ENCODE measurements at regions not wholly inside any gene's neighbourhood (a gene's known extent, or its start where the extent isn't known, plus 50 kb on each side); places are given as distances from the start of the nearest gene placed in this dataset.
A peak's percentile ranks its signal among the peaks of the same experiment; 100 is the strongest.

GRCh38 chr13:40017662-40018262 lies 362.3 kb downstream of the COG6 start:
- no peak overlapping the region for H3K4me3 Mint-ChIP-seq
- no peak overlapping the region for H3K27ac ChIP-seq (ENCODE audit: low read depth, low read length)
- peaks cover 2 to 3% of the 10 kb centered on the region in 2 donors for H3K27me3 Mint-ChIP-seq
- H3K9me3 ChIP-seq (ENCODE audit: low read length): no peaks in the 10 kb centered on the region
- no peaks in the 10 kb centered on the region for H3K4me1 ChIP-seq (ENCODE audit: insufficient read depth, low read length)
- H3K36me3 ChIP-seq (ENCODE audit: insufficient read depth, low read length): no peaks in the 10 kb centered on the region
- H3K9me3 Mint-ChIP-seq: no peaks in the 10 kb centered on the region
- ChIA-PET CTCF (interaction anchor here (1.1 kb wide), 1 partner anchor 52 kb away, joined by 4 read pairs; no protein-coding TSS in a partner anchor), POLR2A (no interaction called here)
- no peaks in the 10 kb centered on the region for H3K4me1 Mint-ChIP-seq
- no peak for DNase-seq
- peaks cover 0 to 5% (median 0%) of the 10 kb centered on the region in 3 donors for H3K36me3 Mint-ChIP-seq
- no peak overlapping the region for H3K4me3 ChIP-seq (ENCODE audit: low read length)
- H3K27ac Mint-ChIP-seq: no peak overlapping the region
- no peaks in the 10 kb centered on the region for H3K27me3 ChIP-seq (ENCODE audit: insufficient read depth, low read length, poor library complexity, severe bottlenecking)

DNA sequence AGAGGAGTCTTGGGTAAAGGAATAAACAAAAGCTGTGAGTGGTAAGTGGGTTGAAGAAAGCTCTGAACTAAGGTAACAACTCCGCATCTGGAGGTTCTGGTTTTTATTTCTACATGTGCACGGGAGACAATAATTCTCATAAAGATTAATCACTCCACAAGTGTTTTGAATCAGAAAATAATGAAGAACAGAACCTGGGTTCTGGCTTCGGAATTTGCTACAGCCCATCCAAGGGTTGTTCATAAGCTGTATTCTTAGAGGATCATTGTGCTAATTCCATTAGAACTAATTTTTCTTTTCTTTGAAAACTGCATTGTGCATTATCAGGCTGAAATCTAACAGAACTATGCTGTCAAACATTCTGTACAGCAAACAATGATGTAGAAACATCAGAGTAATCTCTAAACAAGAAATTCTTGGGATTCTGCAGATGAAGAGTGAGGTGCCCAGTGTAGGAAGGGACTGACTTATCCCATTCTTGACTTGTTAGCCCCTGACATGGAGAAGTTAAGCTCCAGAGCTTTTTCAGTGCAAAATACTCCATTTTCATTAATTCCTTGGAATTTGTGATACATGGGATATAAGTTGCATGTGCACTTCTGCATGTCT lies 368.2 kb downstream of the COG6 start:
- Mint-ChIP-seq H3K9me3 (no peaks in the 10 kb centered on the region), H3K4me1 (peaks cover 12 to 22% (median 16%) of the 10 kb centered on the region in 3 donors), H3K27ac (no peak overlapping the region), H3K27me3 (peaks cover 0 to 2% of the 10 kb centered on the region in 2 donors), H3K4me3 (no peak overlapping the region), H3K36me3 (no peaks in the 10 kb centered on the region)
- H3K27ac ChIP-seq (ENCODE audit: low read depth, low read length): no peak overlapping the region
- no peaks in the 10 kb centered on the region for H3K27me3 ChIP-seq (ENCODE audit: insufficient read depth, low read length, poor library complexity, severe bottlenecking)
- ChIA-PET POLR2A (no interaction called here), CTCF (interaction anchor here (1.4 kb wide), 1 partner anchor 37 kb away, joined by 3 read pairs; no protein-coding TSS in a partner anchor)
- peaks cover 9% of the 10 kb centered on the region for H3K4me1 ChIP-seq (ENCODE audit: insufficient read depth, low read length)
- no peak overlapping the region for H3K4me3 ChIP-seq (ENCODE audit: low read length)
- H3K9me3 ChIP-seq (ENCODE audit: low read length): no peaks in the 10 kb centered on the region
- no peak for DNase-seq
- H3K36me3 ChIP-seq (ENCODE audit: insufficient read depth, low read length): no peaks in the 10 kb centered on the region

- H3K9me3 Mint-ChIP-seq: no peaks in the 10 kb centered on the region
- Histone ChIP-seq H3K27ac (ENCODE audit: low read depth, low read length) (no peak overlapping the region), H3K9me3 (ENCODE audit: low read length) (no peaks in the 10 kb centered on the region), H3K4me1 (ENCODE audit: insufficient read depth, low read length) (peaks cover 9% of the 10 kb centered on the region), H3K36me3 (ENCODE audit: insufficient read depth, low read length) (no peaks in the 10 kb centered on the region), H3K27me3 (ENCODE audit: insufficient read depth, low read length, poor library complexity, severe bottlenecking) (no peaks in the 10 kb centered on the region), H3K4me3 (ENCODE audit: low read length) (no peak overlapping the region)
- H3K4me1 Mint-ChIP-seq: peaks cover 12 to 22% (median 16%) of the 10 kb centered on the region in 3 donors
- POLR2A ChIA-PET: no interaction called here
- no peaks in the 10 kb centered on the region for H3K36me3 Mint-ChIP-seq
- peak overlapping the region in 1 of 7 donors; percentile 3 for H3K4me3 Mint-ChIP-seq
- no peak for DNase-seq
- H3K27me3 Mint-ChIP-seq: peaks cover 0 to 2% of the 10 kb centered on the region in 2 donors
- peak overlapping the region in 5 of 8 donors; percentile 3 to 58 (median 47) for H3K27ac Mint-ChIP-seq
- CTCF ChIA-PET: no interaction called here
Measured at GRCh38 chr13:40024204-40024966, 368.9 kb downstream of the COG6 start.

DNA sequence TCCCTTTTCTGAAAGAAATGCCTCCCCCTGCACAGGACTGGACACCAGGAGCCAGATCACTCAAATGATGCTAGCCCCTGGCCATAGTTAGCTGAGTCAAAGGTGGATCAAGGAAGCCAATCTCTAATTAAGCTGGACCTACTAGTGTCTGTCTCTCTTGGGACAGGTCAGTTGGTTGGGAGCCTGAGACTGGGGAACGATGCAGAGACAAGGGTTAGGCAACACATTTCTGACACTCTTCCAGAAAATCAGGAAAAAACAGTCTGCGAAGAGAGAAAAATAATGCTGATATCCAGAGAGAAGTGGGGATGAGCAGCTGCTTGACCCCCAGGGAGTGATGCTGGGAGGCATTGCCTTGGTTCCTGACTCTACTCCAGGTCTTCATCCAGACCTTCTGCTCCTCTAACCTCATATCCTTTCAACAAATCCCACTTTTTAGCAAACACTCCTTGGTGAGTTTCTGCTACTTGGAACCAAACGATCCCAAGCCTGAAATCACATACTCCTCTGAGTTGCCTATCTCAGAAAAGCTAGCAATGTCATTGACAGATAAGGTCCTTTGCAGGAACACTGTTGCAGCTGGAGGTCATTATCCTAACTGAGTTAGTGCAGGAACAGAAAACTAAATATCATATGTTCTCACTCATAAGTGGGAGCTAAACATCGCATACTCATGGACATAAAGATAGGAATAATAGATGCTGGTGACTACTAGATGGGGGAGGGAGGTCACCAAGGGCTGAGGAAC lies 369.7 kb downstream of the COG6 start:
- Histone ChIP-seq H3K27ac (ENCODE audit: low read depth, low read length) (no peak overlapping the region), H3K4me3 (ENCODE audit: low read length) (no peak overlapping the region), H3K27me3 (ENCODE audit: insufficient read depth, low read length, poor library complexity, severe bottlenecking) (no peaks in the 10 kb centered on the region), H3K36me3 (ENCODE audit: insufficient read depth, low read length) (no peaks in the 10 kb centered on the region), H3K9me3 (ENCODE audit: low read length) (no peaks in the 10 kb centered on the region), H3K4me1 (ENCODE audit: insufficient read depth, low read length) (peaks cover 9% of the 10 kb centered on the region)
- ChIA-PET POLR2A (interaction anchor here (0.6 kb wide), 1 partner anchor 12 kb away, joined by 3 read pairs; no protein-coding TSS in a partner anchor), CTCF (no interaction called here)
- H3K27me3 Mint-ChIP-seq: peaks cover 0 to 2% of the 10 kb centered on the region in 2 donors
- no peaks in the 10 kb centered on the region for H3K9me3 Mint-ChIP-seq
- H3K36me3 Mint-ChIP-seq: no peaks in the 10 kb centered on the region
- DNase-seq: no peak
- peak overlapping the region in 1 of 7 donors; percentile 3 for H3K4me3 Mint-ChIP-seq
- H3K4me1 Mint-ChIP-seq: peaks cover 12 to 22% (median 16%) of the 10 kb centered on the region in 3 donors
- peak overlapping the region in 5 of 8 donors; percentile 3 to 78 (median 48) for H3K27ac Mint-ChIP-seq

DNA sequence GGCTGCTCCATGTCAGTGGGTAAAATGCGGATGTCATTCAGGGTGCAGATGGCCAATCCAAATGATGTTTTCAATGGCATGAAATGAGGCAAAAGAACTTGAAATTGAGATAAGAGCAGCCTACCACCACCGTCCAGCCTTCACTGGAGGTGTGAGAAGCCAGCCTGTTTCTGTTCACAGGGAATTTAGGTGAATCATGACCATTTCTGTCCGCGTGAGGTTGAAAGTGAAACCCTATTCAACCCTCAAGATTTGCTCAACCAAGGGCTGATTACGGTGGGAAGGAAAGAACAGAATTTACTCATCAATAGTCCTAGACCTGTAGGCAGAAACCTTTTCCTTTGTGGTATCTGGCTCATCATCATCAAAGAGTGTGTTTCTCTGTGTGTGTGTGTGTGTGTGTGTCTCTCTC lies 370.7 kb downstream of the COG6 start:
- peak overlapping the region; percentile 29 for H3K4me3 ChIP-seq (ENCODE audit: low read length)
- peak overlapping the region; percentile 17 to 85 (median 77) for H3K4me3 Mint-ChIP-seq
- POLR2A ChIA-PET: no interaction called here

DNA sequence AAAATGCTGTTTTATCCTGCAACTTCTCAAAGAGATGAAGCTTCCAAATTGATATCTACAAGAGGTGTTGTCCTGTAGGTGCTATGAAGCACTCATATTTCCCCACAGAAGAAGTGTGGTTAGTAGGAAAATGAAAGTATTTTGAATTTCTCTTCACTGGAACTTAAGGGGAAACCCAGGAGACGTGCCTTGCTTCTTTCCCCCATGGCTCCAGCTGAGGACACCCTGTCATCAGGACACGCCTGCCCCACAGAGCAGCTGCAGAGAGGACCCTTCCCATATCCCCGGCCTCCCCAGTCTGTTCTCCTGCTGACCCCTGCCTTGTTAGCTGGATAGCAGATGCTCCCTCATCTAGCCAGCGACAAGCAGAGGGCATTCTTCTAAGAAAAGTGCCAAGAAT lies 371.3 kb downstream of the COG6 start:
- Histone ChIP-seq H3K27ac (ENCODE audit: low read depth, low read length) (no peak overlapping the region), H3K36me3 (ENCODE audit: insufficient read depth, low read length) (no peaks in the 10 kb centered on the region), H3K4me1 (ENCODE audit: insufficient read depth, low read length) (peaks cover 9% of the 10 kb centered on the region), H3K9me3 (ENCODE audit: low read length) (no peaks in the 10 kb centered on the region), H3K4me3 (ENCODE audit: low read length) (no peak overlapping the region), H3K27me3 (ENCODE audit: insufficient read depth, low read length, poor library complexity, severe bottlenecking) (no peaks in the 10 kb centered on the region)
- Mint-ChIP-seq H3K4me3 (peak overlapping the region; percentile 17 to 85 (median 75)), H3K36me3 (no peaks in the 10 kb centered on the region), H3K27me3 (peaks cover 0 to 2% of the 10 kb centered on the region in 2 donors), H3K4me1 (peaks cover 12 to 22% (median 16%) of the 10 kb centered on the region in 3 donors), H3K9me3 (no peaks in the 10 kb centered on the region), H3K27ac (peak overlapping the region in 5 of 8 donors; percentile 61 to 91 (median 64))
- DNase-seq: no peak
- POLR2A ChIA-PET: no interaction called here
- CTCF ChIA-PET: no interaction called here

More for the DNA sequence above, 370.7 kb downstream of the COG6 start:
- peaks cover 0 to 2% of the 10 kb centered on the region in 2 donors for H3K27me3 Mint-ChIP-seq
- DNase-seq: peak in 3 of 5 donors; percentile 9 to 42 (median 11)
- Histone ChIP-seq H3K36me3 (ENCODE audit: insufficient read depth, low read length) (no peaks in the 10 kb centered on the region), H3K27me3 (ENCODE audit: insufficient read depth, low read length, poor library complexity, severe bottlenecking) (no peaks in the 10 kb centered on the region), H3K4me1 (ENCODE audit: insufficient read depth, low read length) (peaks cover 9% of the 10 kb centered on the region), H3K27ac (ENCODE audit: low read depth, low read length) (no peak overlapping the region), H3K9me3 (ENCODE audit: low read length) (no peaks in the 10 kb centered on the region)
- no peaks in the 10 kb centered on the region for H3K9me3 Mint-ChIP-seq
- H3K4me1 Mint-ChIP-seq: peaks cover 12 to 22% (median 16%) of the 10 kb centered on the region in 3 donors
- no peaks in the 10 kb centered on the region for H3K36me3 Mint-ChIP-seq
- CTCF ChIA-PET: no interaction called here
- peak overlapping the region in 7 of 8 donors; percentile 31 to 68 (median 65) for H3K27ac Mint-ChIP-seq

GRCh38 chr13:40028446-40028845 lies 373.0 kb downstream of the COG6 start:
- Histone ChIP-seq H3K4me3 (ENCODE audit: low read length) (no peak overlapping the region), H3K36me3 (ENCODE audit: insufficient read depth, low read length) (no peaks in the 10 kb centered on the region), H3K9me3 (ENCODE audit: low read length) (no peaks in the 10 kb centered on the region), H3K4me1 (ENCODE audit: insufficient read depth, low read length) (peaks cover 9% of the 10 kb centered on the region), H3K27ac (ENCODE audit: low read depth, low read length) (no peak overlapping the region), H3K27me3 (ENCODE audit: insufficient read depth, low read length, poor library complexity, severe bottlenecking) (no peaks in the 10 kb centered on the region)
- Mint-ChIP-seq H3K4me1 (peaks cover 12 to 22% (median 16%) of the 10 kb centered on the region in 3 donors), H3K9me3 (no peaks in the 10 kb centered on the region), H3K27me3 (peaks cover 0 to 2% of the 10 kb centered on the region in 2 donors), H3K36me3 (no peaks in the 10 kb centered on the region), H3K27ac (no peak overlapping the region), H3K4me3 (no peak overlapping the region)
- ChIA-PET POLR2A (no interaction called here), CTCF (no interaction called here)
- no peak for DNase-seq

All from CD8-positive, alpha-beta memory T cell (primary cell).